Activated CD8-positive, alpha-beta T cell treated with anti-CD3 and anti-CD28 coated beads for 36 hours (primary cell): ENCODE measurements at regions not wholly inside any gene's neighbourhood (a gene's known extent, or its start where the extent isn't known, plus 50 kb on each side); places are given as distances from the start of the nearest gene placed in this dataset.

Source experiments
- ATAC-seq: fragments of 200-7000 bp; cut with Tn5 transposase; one replicate; pipeline ENCODE4 v1.10.0; 2021; ENCODE audit warnings: mild to moderate bottlenecking, moderate library complexity
- CTCF ChIA-PET: fragments of 350-600 bp; sonication (Branson Sonifier 250); formaldehyde crosslinking; loops from one replicate; lab custom pipeline; 2021; ENCODE audit warnings: antibody characterized with exemption; lab: Charles Lee
- POLR2A ChIA-PET: fragments of 350-600 bp; sonication (Branson Sonifier 250); formaldehyde crosslinking; loops from one replicate; lab custom pipeline; 2021; ENCODE audit warnings: antibody characterized with exemption; lab: Charles Lee
- DNase-seq: peaks from one replicate; pipeline ENCODE4 v3.0.0-alpha.2; 2020
- H3K27ac Mint-ChIP-seq: one replicate; pipeline ENCODE4 v1.8.0; 2021; ENCODE audit warnings: mild to moderate bottlenecking, mixed read lengths
- H3K27me3 Mint-ChIP-seq: one replicate; pipeline ENCODE4 v1.8.0; 2021; ENCODE audit warnings: mixed read lengths
- H3K36me3 Mint-ChIP-seq: one replicate; pipeline ENCODE4 v1.8.0; 2021; ENCODE audit warnings: low read depth, mixed read lengths
- H3K4me1 Mint-ChIP-seq: one replicate; pipeline ENCODE4 v1.8.0; 2021; ENCODE audit warnings: low read depth, mixed read lengths
- H3K4me3 Mint-ChIP-seq: one replicate; pipeline ENCODE4 v1.8.0; 2021; ENCODE audit warnings: mild to moderate bottlenecking, moderate library complexity, mixed read lengths
- H3K9me3 Mint-ChIP-seq: one replicate; pipeline ENCODE4 v1.8.0; 2021; ENCODE audit warnings: mixed read lengths
- CTCF ChIP-seq: fragments of 200-600 bp; IDR thresholded peaks from one replicate; pipeline ENCODE4 v1.8.0; 2022; ENCODE audit warnings: antibody characterized with exemption, mild to moderate bottlenecking
- intact Hi-C: fragments of 100-400 bp; cut with micrococcal nuclease; formaldehyde crosslinking; loops from one replicate; pipeline ENCODE4 v1.10.0; 2022

- no peak overlapping the region for H3K27ac Mint-ChIP-seq
- TF ChIP-seq CTCF = no peak
- H3K36me3 Mint-ChIP-seq = no peaks in the 10 kb centered on the region
- H3K27me3 Mint-ChIP-seq = no peaks in the 10 kb centered on the region
- ChIA-PET CTCF (no interaction called here), POLR2A (no interaction called here)
- no peak for ATAC-seq
- no peak overlapping the region for H3K4me3 Mint-ChIP-seq
- H3K4me1 Mint-ChIP-seq = no peaks in the 10 kb centered on the region
- H3K9me3 Mint-ChIP-seq = no peaks in the 10 kb centered on the region
- intact Hi-C loops = no loop called here
- no peak for DNase-seq
These were observed 143.2 kb upstream of the TENT5A start for GRCh38 chr6:81895511-81896185.

- Mint-ChIP-seq H3K27me3 (no peaks in the 10 kb centered on the region), H3K4me3 (no peak overlapping the region), H3K27ac (no peak overlapping the region), H3K4me1 (no peaks in the 10 kb centered on the region), H3K9me3 (no peaks in the 10 kb centered on the region), H3K36me3 (no peaks in the 10 kb centered on the region)
- DNase-seq (no peak), ATAC-seq (no peak)
- TF ChIP-seq CTCF = no peak
- ChIA-PET POLR2A (no interaction called here), CTCF (no interaction called here)
- intact Hi-C loops = no loop called here
These were observed 142.3 kb upstream of the TENT5A start for GRCh38 chr6:81894788-81895271.

GRCh38 chr6:81894306-81894705, 141.8 kb upstream of the TENT5A start:
- no peaks in the 10 kb centered on the region for H3K36me3 Mint-ChIP-seq
- H3K27me3 Mint-ChIP-seq = no peaks in the 10 kb centered on the region
- ATAC-seq (no peak), DNase-seq (no peak)
- H3K27ac Mint-ChIP-seq = no peak overlapping the region
- TF ChIP-seq CTCF = no peak
- no peaks in the 10 kb centered on the region for H3K9me3 Mint-ChIP-seq
- H3K4me3 Mint-ChIP-seq = no peak overlapping the region
- H3K4me1 Mint-ChIP-seq = no peaks in the 10 kb centered on the region
- intact Hi-C loops = no loop called here
- ChIA-PET POLR2A (no interaction called here), CTCF (no interaction called here)

- Mint-ChIP-seq H3K27ac (no peak overlapping the region), H3K9me3 (no peaks in the 10 kb centered on the region), H3K27me3 (no peaks in the 10 kb centered on the region), H3K4me3 (no peak overlapping the region), H3K36me3 (no peaks in the 10 kb centered on the region), H3K4me1 (no peaks in the 10 kb centered on the region)
- CTCF ChIA-PET = no interaction called here
- POLR2A ChIA-PET = interaction anchor here (0.6 kb wide), 1 partner anchor 1371 kb away, joined by 3 read pairs; no protein-coding TSS in a partner anchor
- TF ChIP-seq CTCF = no peak
- ATAC-seq (no peak), DNase-seq (no peak)
- intact Hi-C loops = no loop called here
These were observed 140.4 kb upstream of the TENT5A start for GRCh38 chr6:81892891-81893290.

GRCh38 chr6:81891874-81892273, 139.4 kb upstream of the TENT5A start:
- ATAC-seq (no peak), DNase-seq (no peak)
- TF ChIP-seq CTCF = no peak
- intact Hi-C loops = no loop called here
- no peak overlapping the region for H3K4me3 Mint-ChIP-seq
- H3K4me1 Mint-ChIP-seq = no peaks in the 10 kb centered on the region
- no peaks in the 10 kb centered on the region for H3K27me3 Mint-ChIP-seq
- H3K27ac Mint-ChIP-seq = no peak overlapping the region
- H3K9me3 Mint-ChIP-seq = no peaks in the 10 kb centered on the region
- CTCF ChIA-PET = interaction anchor here (1.2 kb wide), 1 partner anchor 47 kb away, joined by 4 read pairs; no protein-coding TSS in a partner anchor
- POLR2A ChIA-PET = no interaction called here
- no peaks in the 10 kb centered on the region for H3K36me3 Mint-ChIP-seq
